A673 (cell line): ENCODE measurements at regions not wholly inside any gene's neighbourhood (a gene's known extent, or its start where the extent isn't known, plus 50 kb on each side); places are given as distances from the start of the nearest gene placed in this dataset.
"Not testable (repeated sequence)": the region's sequence is repeated elsewhere in the genome, so short reads cannot be mapped to it uniquely, and the experiment has no call there.

Experiments
- BruUV-seq: library from RNA; stranded (reverse); fragments of 400-500 nt; replicated peaks from 2 replicates; lab custom pipeline; 2021; lab: Mats Ljungman, UMichigan
- CTCF ChIA-PET: fragments of 300-600 bp; sonication (Branson Sonifier 250); formaldehyde crosslinking; loops from one replicate; lab custom pipeline; 2022; ENCODE audit warnings: antibody characterized with exemption; lab: Charles Lee
- POLR2A ChIA-PET: fragments of 300-600 bp; sonication (Branson Sonifier 250); formaldehyde crosslinking; loops from one replicate; lab custom pipeline; 2022; ENCODE audit warnings: antibody characterized with exemption; ENCODE audit not compliant: low non-redundant PET; lab: Charles Lee
- DNase-seq: peaks from one replicate; pipeline ENCODE4 v3.0.0-alpha.2; 2015; ENCODE audit warnings: low spot score
- H3K27ac ChIP-seq: fragments of 200-600 bp; sonication (generic); 2 replicates; pipeline ENCODE4 v1.5.1; 2016; ENCODE audit warnings: mixed run types, low read depth, mild to moderate bottlenecking, mixed read lengths, antibody characterized with exemption, low read length; ENCODE audit not compliant: poor library complexity, severe bottlenecking
- H3K27me3 ChIP-seq: fragments of 200-600 bp; sonication (generic); replicated peaks from 2 replicates; pipeline ENCODE4 v1.6.1; 2017; ENCODE audit warnings: mixed run types, low read depth, mild to moderate bottlenecking, mixed read lengths, antibody characterized with exemption, low read length; ENCODE audit not compliant: insufficient read depth, poor library complexity
- H3K36me3 ChIP-seq: fragments of 200-600 bp; sonication (generic); 2 replicates; pipeline ENCODE4 v1.6.1; 2016; ENCODE audit warnings: mixed run types, mild to moderate bottlenecking, mixed read lengths, antibody characterized with exemption, low read length; ENCODE audit not compliant: insufficient read depth, poor library complexity, severe bottlenecking
- H3K4me1 ChIP-seq: fragments of 200-600 bp; sonication (generic); 2 replicates; pipeline ENCODE4 v1.6.1; 2017; ENCODE audit warnings: mixed run types, mild to moderate bottlenecking, mixed read lengths, antibody characterized with exemption, low read length; ENCODE audit not compliant: insufficient read depth, poor library complexity, severe bottlenecking
- H3K4me3 ChIP-seq: fragments of 200-600 bp; sonication (generic); 2 replicates; pipeline ENCODE4 v1.5.1; 2016; ENCODE audit warnings: low read depth, mixed run types, mild to moderate bottlenecking, mixed read lengths, low read length; ENCODE audit not compliant: poor library complexity, severe bottlenecking
- H3K9me3 ChIP-seq: fragments of 200-600 bp; sonication (generic); 2 replicates; pipeline ENCODE4 v1.6.1; 2016; ENCODE audit warnings: mixed run types, low read depth, mild to moderate bottlenecking, mixed read lengths, antibody characterized with exemption, low read length; ENCODE audit not compliant: poor library complexity, severe bottlenecking
- EZH2 ChIP-seq: fragments of 200-600 bp; sonication (generic); IDR thresholded peaks from 2 replicates; pipeline ENCODE4 v1.6.1; 2017; ENCODE audit warnings: borderline replicate concordance, low read depth, mild to moderate bottlenecking, mixed read lengths, antibody characterized with exemption, low read length; ENCODE audit not compliant: poor library complexity, severe bottlenecking
- intact Hi-C: fragments of 100-400 bp; cut with micrococcal nuclease; formaldehyde crosslinking; loops from one replicate; pipeline ENCODE4 v1.10.0; 2022; ENCODE audit not compliant: unreplicated experiment
- TF ChIP-seq, protein P1 (sequence below): fragments of 300-800, 200-600 bp; sonication (generic); conservative IDR thresholded peaks from 2 replicates; pipeline ENCODE4 v1.5.1; 2017; ENCODE audit warnings: low read depth, mild to moderate bottlenecking, antibody characterized with exemption, low read length, moderate library complexity, mixed read lengths

- BruUV-seq: no TSS peak
- POLR2A ChIA-PET: no interaction called here
Measured at GRCh38 chr4:170348945-170349344, 259.2 kb upstream of the AADAT start.

DNA sequence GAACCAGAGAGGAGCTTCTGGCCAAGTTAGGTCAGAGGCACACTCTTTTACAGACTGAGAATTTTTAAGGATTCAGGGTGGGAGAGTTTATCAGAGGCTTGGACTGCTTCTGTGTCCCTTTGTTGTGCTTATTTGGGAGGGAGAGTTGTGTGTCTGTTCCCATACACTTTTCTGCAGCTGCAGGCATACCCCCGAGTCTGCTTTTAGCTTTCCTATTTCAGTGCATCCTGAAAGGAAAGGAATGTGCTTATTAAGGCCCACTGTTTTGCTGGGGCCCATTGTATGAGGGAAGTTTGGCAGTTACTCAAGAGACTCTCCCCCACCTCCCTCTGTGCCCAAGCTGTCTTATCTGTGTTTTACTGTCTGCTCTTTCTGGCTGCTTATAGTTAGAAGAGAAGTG is 257.4 kb upstream of the AADAT start:
- DNase-seq, H3K27me3 ChIP-seq, H3K4me3 ChIP-seq, CTCF ChIA-PET, H3K9me3 ChIP-seq, POLR2A ChIA-PET, H3K36me3 ChIP-seq, BruUV-seq, H3K4me1 ChIP-seq, intact Hi-C loops, H3K27ac ChIP-seq: not testable (repeated sequence)

More at GRCh38 chr4:170348945-170349344, 259.2 kb upstream of the AADAT start:
- H3K4me3 ChIP-seq: no peak overlapping the region
- H3K27me3 ChIP-seq: no peaks in the 10 kb centered on the region
- DNase-seq: no peak
- CTCF ChIA-PET: no interaction called here
- H3K36me3 ChIP-seq: no peaks in the 10 kb centered on the region
- intact Hi-C loops: no loop called here
- H3K27ac ChIP-seq: no peak overlapping the region
- H3K9me3 ChIP-seq: no peaks in the 10 kb centered on the region
- no peaks in the 10 kb centered on the region for H3K4me1 ChIP-seq
- TF ChIP-seq EZH2: no peak
- TF ChIP-seq, protein P1, sequence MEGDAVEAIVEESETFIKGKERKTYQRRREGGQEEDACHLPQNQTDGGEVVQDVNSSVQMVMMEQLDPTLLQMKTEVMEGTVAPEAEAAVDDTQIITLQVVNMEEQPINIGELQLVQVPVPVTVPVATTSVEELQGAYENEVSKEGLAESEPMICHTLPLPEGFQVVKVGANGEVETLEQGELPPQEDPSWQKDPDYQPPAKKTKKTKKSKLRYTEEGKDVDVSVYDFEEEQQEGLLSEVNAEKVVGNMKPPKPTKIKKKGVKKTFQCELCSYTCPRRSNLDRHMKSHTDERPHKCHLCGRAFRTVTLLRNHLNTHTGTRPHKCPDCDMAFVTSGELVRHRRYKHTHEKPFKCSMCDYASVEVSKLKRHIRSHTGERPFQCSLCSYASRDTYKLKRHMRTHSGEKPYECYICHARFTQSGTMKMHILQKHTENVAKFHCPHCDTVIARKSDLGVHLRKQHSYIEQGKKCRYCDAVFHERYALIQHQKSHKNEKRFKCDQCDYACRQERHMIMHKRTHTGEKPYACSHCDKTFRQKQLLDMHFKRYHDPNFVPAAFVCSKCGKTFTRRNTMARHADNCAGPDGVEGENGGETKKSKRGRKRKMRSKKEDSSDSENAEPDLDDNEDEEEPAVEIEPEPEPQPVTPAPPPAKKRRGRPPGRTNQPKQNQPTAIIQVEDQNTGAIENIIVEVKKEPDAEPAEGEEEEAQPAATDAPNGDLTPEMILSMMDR: no peak

GRCh38 chr4:170339522-170339921 is 249.8 kb upstream of the AADAT start:
- intact Hi-C loops: no loop called here
- POLR2A ChIA-PET: no interaction called here
- H3K36me3 ChIP-seq: no peaks in the 10 kb centered on the region
- no peak overlapping the region for H3K4me3 ChIP-seq
- no peaks in the 10 kb centered on the region for H3K9me3 ChIP-seq
- H3K27ac ChIP-seq: no peak overlapping the region
- no TSS peak for BruUV-seq
- CTCF ChIA-PET: no interaction called here
- TF ChIP-seq EZH2: no peak
- TF ChIP-seq, protein P1: no peak
- no peaks in the 10 kb centered on the region for H3K27me3 ChIP-seq
- no peaks in the 10 kb centered on the region for H3K4me1 ChIP-seq
- DNase-seq: no peak

GRCh38 chr4:170336238-170336775 is 246.6 kb upstream of the AADAT start:
- H3K4me3 ChIP-seq: no peak overlapping the region
- no peaks in the 10 kb centered on the region for H3K9me3 ChIP-seq
- BruUV-seq: no TSS peak
- intact Hi-C loops: no loop called here
- TF ChIP-seq, protein P1: no peak
- TF ChIP-seq EZH2: no peak
- no peaks in the 10 kb centered on the region for H3K27me3 ChIP-seq
- ChIA-PET CTCF (no interaction called here), POLR2A (no interaction called here)
- no peaks in the 10 kb centered on the region for H3K4me1 ChIP-seq
- H3K36me3 ChIP-seq: no peaks in the 10 kb centered on the region
- no peak overlapping the region for H3K27ac ChIP-seq
- DNase-seq: no peak
